ENCODE measurements at regions not wholly inside any gene's neighbourhood (a gene's known extent, or its start where the extent isn't known, plus 50 kb on each side); places are given as distances from the start of the nearest gene placed in this dataset.
"Not testable (repeated sequence)": the region's sequence is repeated elsewhere in the genome, so short reads cannot be mapped to it uniquely, and the experiment has no call there.

DNA sequence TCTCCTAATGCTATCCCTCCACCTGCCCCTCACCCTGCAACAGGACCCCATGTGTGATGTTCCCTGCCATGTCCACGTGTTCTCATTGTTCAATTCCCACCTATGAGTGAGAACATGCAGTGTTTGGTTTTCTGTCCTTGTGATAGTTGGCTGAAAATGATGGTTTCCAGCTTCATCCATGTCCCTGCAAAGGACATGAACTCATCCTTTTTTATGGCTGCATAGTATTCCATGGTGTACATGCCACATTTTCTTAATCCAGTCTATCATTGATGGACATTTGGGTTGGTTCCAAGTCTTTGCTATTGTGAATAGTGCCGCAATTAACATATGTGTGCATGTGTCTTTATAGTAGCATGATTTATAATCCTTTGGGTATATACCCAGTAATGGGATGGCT is 62.3 kb upstream of the EDEM3 start:
- not testable (repeated sequence) for TF ChIP-seq SP1 (CRISPR knock-in tag; conservative IDR thresholded peaks at IDR 0.05)
- TF ChIP-seq, protein P1, sequence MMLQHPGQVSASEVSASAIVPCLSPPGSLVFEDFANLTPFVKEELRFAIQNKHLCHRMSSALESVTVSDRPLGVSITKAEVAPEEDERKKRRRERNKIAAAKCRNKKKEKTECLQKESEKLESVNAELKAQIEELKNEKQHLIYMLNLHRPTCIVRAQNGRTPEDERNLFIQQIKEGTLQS (CRISPR knock-in tag; conservative IDR thresholded peaks at IDR 0.05): not testable (repeated sequence)
- TF ChIP-seq, protein P2, sequence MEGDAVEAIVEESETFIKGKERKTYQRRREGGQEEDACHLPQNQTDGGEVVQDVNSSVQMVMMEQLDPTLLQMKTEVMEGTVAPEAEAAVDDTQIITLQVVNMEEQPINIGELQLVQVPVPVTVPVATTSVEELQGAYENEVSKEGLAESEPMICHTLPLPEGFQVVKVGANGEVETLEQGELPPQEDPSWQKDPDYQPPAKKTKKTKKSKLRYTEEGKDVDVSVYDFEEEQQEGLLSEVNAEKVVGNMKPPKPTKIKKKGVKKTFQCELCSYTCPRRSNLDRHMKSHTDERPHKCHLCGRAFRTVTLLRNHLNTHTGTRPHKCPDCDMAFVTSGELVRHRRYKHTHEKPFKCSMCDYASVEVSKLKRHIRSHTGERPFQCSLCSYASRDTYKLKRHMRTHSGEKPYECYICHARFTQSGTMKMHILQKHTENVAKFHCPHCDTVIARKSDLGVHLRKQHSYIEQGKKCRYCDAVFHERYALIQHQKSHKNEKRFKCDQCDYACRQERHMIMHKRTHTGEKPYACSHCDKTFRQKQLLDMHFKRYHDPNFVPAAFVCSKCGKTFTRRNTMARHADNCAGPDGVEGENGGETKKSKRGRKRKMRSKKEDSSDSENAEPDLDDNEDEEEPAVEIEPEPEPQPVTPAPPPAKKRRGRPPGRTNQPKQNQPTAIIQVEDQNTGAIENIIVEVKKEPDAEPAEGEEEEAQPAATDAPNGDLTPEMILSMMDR (IDR thresholded peaks at IDR 0.05): not testable (repeated sequence)

Data from WTC11 (cell line).